ENCODE measurements at regions not wholly inside any gene's neighbourhood (a gene's known extent, or its start where the extent isn't known, plus 50 kb on each side); places are given as distances from the start of the nearest gene placed in this dataset.

GRCh38 chr14:44099743-44100488 lies 407.2 kb downstream of the FSCB start:
- DNase-seq (ENCODE audit: low read depth), result no peak
- TF ChIP-seq CTCF (IDR thresholded peaks at IDR 0.05; ENCODE audit: low read depth, low read length) (no peak), MAX (IDR thresholded peaks at IDR 0.05; ENCODE audit: low read depth, low read length) (no peak), MYC (IDR thresholded peaks at IDR 0.05; ENCODE audit: low read depth, low read length) (no peak), POLR2A (IDR thresholded peaks at IDR 0.05; ENCODE audit: extremely low read depth, insufficient read length) (no peak)
- H3K4me3 ChIP-seq (ENCODE audit: low read depth, low read length), result no peak overlapping the region

- TF ChIP-seq MAX (IDR thresholded peaks at IDR 0.05; ENCODE audit: low read depth, low read length), result no peak
- TF ChIP-seq MYC (IDR thresholded peaks at IDR 0.05; ENCODE audit: low read depth, low read length), result no peak
- TF ChIP-seq CTCF (IDR thresholded peaks at IDR 0.05; ENCODE audit: low read depth, low read length), result no peak
- TF ChIP-seq POLR2A (IDR thresholded peaks at IDR 0.05; ENCODE audit: extremely low read depth, insufficient read length), result no peak
- H3K4me3 ChIP-seq (ENCODE audit: low read depth, low read length), result no peak overlapping the region
Observed at GRCh38 chr14:44081146-44081545, 425.9 kb downstream of the FSCB start.

GRCh38 chr14:44070046-44070445 lies 437.0 kb downstream of the FSCB start:
- DNase-seq (ENCODE audit: low read depth), result no peak
- H3K4me3 ChIP-seq (ENCODE audit: low read depth, low read length), result no peak overlapping the region
- TF ChIP-seq MYC (IDR thresholded peaks at IDR 0.05; ENCODE audit: low read depth, low read length) (no peak), CTCF (IDR thresholded peaks at IDR 0.05; ENCODE audit: low read depth, low read length) (no peak), POLR2A (IDR thresholded peaks at IDR 0.05; ENCODE audit: extremely low read depth, insufficient read length) (no peak), MAX (IDR thresholded peaks at IDR 0.05; ENCODE audit: low read depth, low read length) (no peak)

More at GRCh38 chr14:44081146-44081545, 425.9 kb downstream of the FSCB start:
- no peak for DNase-seq (ENCODE audit: low read depth)

- no peak overlapping the region for H3K4me3 ChIP-seq (ENCODE audit: low read depth, low read length)
- no peak for DNase-seq (ENCODE audit: low read depth)
- TF ChIP-seq MAX (IDR thresholded peaks at IDR 0.05; ENCODE audit: low read depth, low read length), result no peak
- no peak for TF ChIP-seq MYC (IDR thresholded peaks at IDR 0.05; ENCODE audit: low read depth, low read length)
- no peak for TF ChIP-seq POLR2A (IDR thresholded peaks at IDR 0.05; ENCODE audit: extremely low read depth, insufficient read length)
- TF ChIP-seq CTCF (IDR thresholded peaks at IDR 0.05; ENCODE audit: low read depth, low read length), result no peak
Observed at GRCh38 chr14:44053422-44053821, 453.7 kb downstream of the FSCB start.

- no peak for TF ChIP-seq MYC (IDR thresholded peaks at IDR 0.05; ENCODE audit: low read depth, low read length)
- H3K4me3 ChIP-seq (ENCODE audit: low read depth, low read length), result no peak overlapping the region
- peak; percentile 1 for DNase-seq (ENCODE audit: low read depth)
Observed at GRCh38 chr14:44041700-44042099, 465.4 kb downstream of the FSCB start.

GRCh38 chr14:44040561-44040960 lies 466.5 kb downstream of the FSCB start:
- H3K4me3 ChIP-seq (ENCODE audit: low read depth, low read length), result no peak overlapping the region
- no peak for DNase-seq (ENCODE audit: low read depth)
- TF ChIP-seq CTCF (IDR thresholded peaks at IDR 0.05; ENCODE audit: low read depth, low read length) (no peak), MAX (IDR thresholded peaks at IDR 0.05; ENCODE audit: low read depth, low read length) (no peak), MYC (IDR thresholded peaks at IDR 0.05; ENCODE audit: low read depth, low read length) (no peak), POLR2A (IDR thresholded peaks at IDR 0.05; ENCODE audit: extremely low read depth, insufficient read length) (no peak)

Measured in NB4 (cell line).